ENCODE measurements at regions not wholly inside any gene's neighbourhood (a gene's known extent, or its start where the extent isn't known, plus 50 kb on each side); places are given as distances from the start of the nearest gene placed in this dataset.
"Not testable (repeated sequence)": the region's sequence is repeated elsewhere in the genome, so short reads cannot be mapped to it uniquely, and the experiment has no call there.

DNA sequence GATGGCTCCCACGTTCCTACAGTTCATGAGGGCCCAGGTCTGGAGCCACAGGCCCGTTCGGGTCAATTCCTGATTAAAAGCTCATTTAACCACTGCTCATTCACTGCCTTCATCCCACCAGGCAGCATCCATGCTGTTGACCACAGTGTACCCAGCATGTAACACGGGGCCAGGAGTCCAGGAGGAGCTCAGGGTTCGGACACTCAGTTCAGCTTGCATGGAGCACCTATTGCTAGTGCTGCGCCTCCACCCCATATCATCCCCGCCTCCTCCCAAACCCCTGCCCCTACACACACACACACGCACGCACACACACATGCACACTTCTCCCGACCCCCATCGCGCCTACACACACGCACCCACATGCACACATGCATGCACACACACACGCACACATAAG, 72.9 kb upstream of the SNTG2 start:
- no peak for DNase-seq

GRCh38 chr2:875687-876615, 74.7 kb upstream of the SNTG2 start:
- DNase-seq, result no peak

DNA sequence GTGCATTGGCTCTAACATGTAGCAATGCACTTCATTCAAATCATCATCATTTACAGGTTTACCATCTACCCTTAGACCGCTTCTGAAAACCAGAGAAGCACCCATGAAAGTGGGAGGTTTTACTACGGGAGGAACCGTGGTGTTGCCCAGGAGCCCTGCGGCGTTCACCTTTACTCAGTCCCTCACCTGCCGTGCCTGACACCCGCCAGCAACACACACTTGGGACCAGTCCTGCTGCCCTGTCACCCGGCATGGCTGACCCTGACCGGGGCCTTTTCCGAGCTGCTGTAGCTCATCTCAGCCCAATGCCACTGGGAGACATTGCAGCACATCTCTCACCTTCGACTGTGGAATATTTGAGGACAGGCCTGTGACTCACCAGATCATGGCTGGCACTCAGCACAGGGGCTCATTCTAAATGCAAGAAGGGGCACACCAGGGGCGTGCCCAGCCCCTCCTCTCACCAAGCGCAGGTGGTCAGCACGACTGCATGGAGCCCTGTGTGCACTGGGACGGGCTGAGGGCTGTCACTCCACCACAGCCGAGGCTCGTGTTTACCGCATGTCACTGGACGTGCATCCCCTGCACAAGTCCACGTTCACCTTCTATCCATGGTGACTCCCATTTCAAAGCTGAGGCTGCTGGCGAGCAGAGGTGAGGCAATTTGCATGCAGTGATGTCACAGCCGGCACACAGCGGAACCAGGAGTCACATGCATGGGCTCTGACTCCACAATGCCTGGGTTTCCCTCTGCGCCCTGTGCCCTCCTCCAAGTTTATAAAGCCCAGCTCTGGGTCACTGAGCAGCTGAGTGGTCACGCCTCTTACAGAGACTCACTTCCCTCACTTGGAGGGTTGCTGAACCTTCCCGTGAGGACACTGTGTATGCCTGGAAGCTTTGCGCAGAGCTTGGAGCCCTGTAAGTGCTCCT, 76.7 kb upstream of the SNTG2 start:
- no peak for DNase-seq

- DNase-seq, result no peak
Measured at GRCh38 chr2:873027-873426, 77.6 kb upstream of the SNTG2 start.

DNA sequence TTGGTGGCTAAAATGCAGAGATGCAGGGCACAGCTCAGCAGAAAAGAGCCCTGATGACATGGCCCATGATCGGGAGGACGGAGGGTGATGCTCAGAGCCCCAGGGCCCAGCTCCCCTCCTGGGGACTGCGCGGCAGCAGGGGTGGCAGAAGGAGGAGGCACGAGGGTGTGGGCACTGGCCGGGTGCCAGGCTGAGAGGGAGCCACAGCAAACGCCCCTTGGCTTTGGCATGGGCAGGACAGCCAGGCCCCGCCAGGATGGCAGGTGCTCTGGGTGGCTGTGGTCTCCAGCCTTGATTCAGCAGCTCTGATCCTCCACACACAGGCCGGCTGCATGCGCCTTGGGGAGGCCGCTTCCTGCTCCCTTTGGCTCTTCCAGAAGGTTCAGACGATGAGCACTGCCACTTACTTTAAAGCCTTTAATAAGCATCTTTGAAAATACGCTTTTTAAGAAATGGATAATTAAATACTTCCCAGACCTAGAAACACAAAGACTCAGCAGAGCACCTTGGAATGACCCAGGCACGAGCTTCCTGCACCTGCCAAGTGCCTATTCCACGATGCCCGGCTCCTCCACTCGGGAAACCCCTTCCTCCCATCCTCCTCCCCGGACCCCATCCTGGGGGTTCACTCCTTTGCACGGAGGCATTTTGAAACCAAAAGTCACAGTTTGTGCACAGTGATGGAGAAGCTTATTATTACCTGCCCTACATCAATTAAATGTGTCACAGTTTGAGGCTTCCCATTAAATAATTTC, 78.5 kb upstream of the SNTG2 start:
- DNase-seq, result no peak

GRCh38 chr2:871175-871727, 79.4 kb upstream of the SNTG2 start:
- DNase-seq, result no peak

DNA sequence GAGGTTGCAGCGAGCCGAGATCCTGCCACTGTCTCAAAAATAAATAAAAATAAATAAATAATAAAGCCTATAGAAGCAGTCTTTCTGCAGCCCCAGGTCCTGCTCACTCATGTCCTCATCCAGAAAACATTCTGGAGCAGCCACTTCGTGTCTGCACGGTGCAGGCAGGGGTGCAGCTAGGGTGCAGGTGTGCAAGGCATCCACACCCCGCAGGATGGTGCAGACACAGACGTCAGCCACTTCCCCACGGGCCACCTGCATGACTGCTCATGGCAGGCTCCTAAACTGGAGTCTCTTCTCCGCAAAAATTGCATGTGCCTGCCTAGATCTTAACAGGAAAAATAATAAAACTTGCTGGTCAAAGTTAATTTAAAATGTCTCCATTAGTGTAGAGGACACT, 80.2 kb upstream of the SNTG2 start:
- DNase-seq, result no peak

DNA sequence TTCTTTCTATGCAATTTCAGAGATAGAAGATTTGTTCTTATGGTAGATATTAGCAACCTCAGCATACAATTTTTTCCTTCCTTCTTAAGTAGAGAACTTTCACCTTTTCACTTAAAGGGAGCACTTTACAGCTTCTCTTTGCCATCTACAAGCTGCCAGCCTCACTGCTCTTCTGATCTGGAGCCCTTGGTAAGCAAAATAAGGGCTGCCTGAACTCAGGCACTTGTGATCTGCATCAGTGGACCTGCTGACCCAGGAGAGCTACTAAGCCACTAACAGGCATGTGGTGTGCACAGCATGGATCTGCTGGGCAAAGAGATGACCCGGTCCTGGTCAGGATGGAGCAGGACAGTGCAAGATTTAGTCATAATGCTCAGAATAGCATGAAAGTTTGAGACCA, 80.8 kb upstream of the SNTG2 start:
- DNase-seq, result no peak

DNA sequence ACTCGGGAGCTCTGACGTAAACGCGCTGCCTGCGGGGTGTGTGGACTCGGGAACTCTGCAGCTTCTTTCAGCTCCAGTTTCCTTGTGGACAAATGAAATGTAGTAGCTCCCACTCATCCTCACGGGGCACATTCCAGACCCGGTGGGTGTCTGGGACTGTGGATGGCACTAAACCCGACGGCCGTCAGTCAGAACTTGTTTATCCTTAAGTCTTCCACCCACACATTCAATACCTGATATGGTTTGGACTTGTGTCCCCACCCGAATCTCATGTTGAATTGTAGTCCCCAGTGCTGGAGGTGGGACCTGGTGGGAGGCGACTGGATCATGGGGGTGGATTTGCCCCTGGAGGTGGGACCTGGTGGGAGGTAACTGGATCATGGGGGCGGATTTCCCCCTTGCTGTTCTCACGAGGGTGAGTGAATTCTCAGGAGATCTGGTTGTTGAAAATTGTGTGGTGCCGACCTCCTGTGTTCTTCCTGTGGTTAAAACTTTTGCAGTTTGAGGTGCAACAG, 81.2 kb upstream of the SNTG2 start:
- no peak for DNase-seq

DNA sequence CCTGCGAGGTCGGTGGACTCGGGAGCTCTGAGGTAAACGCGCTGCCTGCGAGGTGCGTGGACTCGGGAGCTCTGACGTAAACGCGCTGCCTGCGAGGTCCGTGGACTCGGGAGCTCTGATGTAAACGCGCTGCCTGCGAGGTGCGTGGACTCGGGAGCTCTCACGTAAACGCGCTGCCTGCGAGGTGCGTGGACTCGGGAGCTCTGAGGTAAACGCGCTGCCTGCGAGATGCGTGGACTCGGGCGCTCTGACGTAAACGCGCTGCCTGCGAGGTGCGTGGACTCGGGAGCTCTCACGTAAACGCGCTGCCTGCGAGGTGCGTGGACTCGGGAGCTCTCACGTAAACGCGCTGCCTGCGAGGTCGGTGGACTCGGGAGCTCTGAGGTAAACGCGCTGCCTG, 81.8 kb upstream of the SNTG2 start:
- not testable (repeated sequence) for DNase-seq

DNA sequence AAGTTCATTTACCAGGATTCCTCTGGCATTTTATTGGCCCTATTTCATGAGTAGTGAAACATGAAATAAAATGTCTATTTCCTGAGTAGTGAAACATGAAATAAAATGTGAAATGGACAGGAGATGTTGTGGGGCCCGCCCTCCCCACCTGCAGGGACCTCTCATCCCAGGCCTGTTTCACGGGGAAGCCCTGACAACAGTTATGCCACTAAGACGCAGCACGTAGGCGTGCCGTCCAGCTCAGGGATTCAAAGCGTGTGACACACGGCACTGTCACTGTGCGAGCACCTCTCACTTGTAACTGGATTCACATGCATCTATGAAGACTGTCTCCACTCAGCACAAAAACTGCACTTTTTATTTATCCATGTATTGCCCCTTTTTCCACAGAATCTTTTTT, 83.4 kb upstream of the SNTG2 start:
- no peak for DNase-seq

DNA sequence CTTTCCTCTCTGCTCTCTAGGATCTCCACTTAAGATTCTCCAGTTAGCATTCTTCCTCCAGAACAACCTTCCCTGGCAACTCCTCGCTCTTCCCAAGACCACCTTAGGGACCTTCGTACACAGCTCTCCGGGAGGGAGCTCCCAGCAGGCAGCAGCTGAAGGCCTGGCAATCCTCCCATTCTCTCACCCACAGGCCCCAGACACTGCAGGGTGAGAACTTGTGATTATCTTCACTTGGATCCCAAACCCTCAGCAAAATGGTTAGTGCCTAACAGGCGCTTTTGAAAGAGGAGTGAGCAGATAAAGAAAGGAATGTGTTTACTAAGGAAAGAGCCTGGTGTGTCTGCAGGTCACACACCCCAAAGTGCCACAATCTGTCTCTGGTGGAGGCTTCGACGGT, 83.8 kb upstream of the SNTG2 start:
- DNase-seq, result no peak

- DNase-seq, result no peak
Measured at GRCh38 chr2:866009-866680, 84.5 kb upstream of the SNTG2 start.

DNA sequence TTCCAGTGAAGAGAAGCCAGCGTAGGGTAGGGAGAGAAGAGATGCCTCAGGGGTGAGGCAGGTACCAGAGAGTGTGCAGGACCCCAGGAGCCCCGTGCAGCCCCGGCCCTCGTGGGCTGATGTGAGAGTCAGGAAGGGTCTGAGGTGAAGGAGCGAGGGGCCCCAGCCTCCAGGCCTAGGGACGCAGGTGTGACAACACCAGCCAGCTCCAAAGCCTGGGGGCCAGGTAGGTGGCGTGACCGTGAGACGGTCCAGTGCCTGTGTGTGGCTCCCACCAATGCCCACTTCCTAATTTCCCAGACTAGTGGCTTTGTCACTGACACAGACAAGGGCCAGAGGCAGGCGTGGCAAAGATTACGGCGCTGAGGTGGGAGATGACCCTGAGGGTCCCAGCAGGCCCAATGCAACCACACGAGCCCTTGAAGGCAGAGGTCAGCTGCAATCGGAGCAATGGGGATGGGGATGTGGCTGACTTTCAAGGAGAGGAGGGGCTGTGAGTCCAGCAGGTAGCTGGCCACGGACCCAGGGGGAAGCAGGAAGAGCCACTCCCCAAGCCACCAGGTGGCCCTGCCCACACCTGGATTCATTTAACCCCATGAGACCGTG, 86.0 kb upstream of the SNTG2 start:
- no peak for DNase-seq

DNA sequence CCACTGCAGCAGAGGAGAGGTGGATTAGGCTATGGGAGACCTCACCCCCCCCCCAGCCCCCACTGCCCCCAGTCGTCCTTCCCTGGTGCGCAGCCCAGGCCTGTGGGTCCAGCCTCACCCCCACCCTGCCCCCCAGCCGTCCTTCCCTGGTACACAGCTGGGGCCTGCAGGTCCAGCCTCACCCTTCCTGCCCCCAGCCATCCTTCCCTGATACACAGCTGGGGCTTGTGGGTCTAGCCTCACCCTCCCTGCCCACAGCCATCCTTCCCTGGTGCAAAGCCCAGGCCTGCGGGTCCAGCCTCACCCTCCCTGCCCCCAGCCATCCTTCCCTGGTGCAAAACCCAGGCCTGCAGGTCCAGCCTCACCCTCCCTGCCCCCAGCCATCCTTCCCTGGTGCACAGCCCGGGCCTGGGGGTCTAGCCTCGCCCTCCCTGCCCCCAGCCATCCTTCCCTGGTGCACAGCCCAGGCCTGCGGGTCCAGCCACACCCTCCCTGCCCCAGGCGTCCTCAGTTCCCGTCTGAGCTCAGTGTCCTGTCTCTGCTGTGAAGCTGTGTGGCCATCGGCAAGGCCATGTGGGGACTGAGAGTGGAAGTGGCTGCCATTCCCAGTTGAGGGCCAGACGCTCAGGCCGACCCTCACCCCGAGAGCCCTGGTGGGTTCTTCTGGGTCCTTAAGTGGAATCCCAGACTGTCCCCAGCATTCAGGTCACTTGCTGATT, 86.8 kb upstream of the SNTG2 start:
- no peak for DNase-seq

- no peak for DNase-seq
Measured at GRCh38 chr2:862731-863466, 87.8 kb upstream of the SNTG2 start.

- DNase-seq, result no peak
Measured at GRCh38 chr2:862355-862687, 88.3 kb upstream of the SNTG2 start.

- DNase-seq, result no peak
Measured at GRCh38 chr2:861655-862354, 88.8 kb upstream of the SNTG2 start.

GRCh38 chr2:860259-860855, 90.3 kb upstream of the SNTG2 start:
- no peak for DNase-seq
